CD14-positive monocyte (primary cell): ENCODE measurements at regions not wholly inside any gene's neighbourhood (a gene's known extent, or its start where the extent isn't known, plus 50 kb on each side); places are given as distances from the start of the nearest gene placed in this dataset.

Source experiments
- DNase-seq, 3 donors: peaks; one replicate each; pipeline ENCODE4 v3.0.0-alpha.2; 2011 to 2022
- H2AFZ ChIP-seq: 2 replicates; pipeline ENCODE4 v1.6.0; 2012; ENCODE audit warnings: mild to moderate bottlenecking, low read depth, low read length, inconsistent platforms; ENCODE audit not compliant: insufficient read depth, poor library complexity, severe bottlenecking
- H3K27ac ChIP-seq, 2 donors: 1 replicate in 1 of 2; 2 replicates in 1 of 2; pipeline ENCODE4 v1.5.1; 2012 to 2013; ENCODE audit warnings: low read length in 2 of 2, control low read depth in 1 of 2, inconsistent platforms in 1 of 2, low read depth in 1 of 2, mild to moderate bottlenecking in 1 of 2
- H3K27me3 ChIP-seq, 2 donors: one replicate each; pipeline versions ENCODE4 v1.6.0 to v1.6.1; 2011 to 2013; ENCODE audit warnings: low read length in 2 of 2; ENCODE audit not compliant: control insufficient read depth in 2 of 2, insufficient read depth in 2 of 2
- H3K36me3 ChIP-seq, 2 donors: replicated peaks in 1 of 2; 1 replicate in 1 of 2; 2 replicates in 1 of 2; pipeline versions ENCODE4 v1.5.1 to v1.6.1; 2012 to 2013; ENCODE audit warnings: low read length in 2 of 2, control low read depth in 1 of 2, inconsistent platforms in 1 of 2, mild to moderate bottlenecking in 1 of 2; ENCODE audit not compliant: insufficient read depth in 2 of 2, control insufficient read depth in 1 of 2
- H3K4me1 ChIP-seq, 2 donors: 1 replicate in 1 of 2; 2 replicates in 1 of 2; pipeline versions ENCODE4 v1.5.1 to v1.6.1; 2012 to 2013; ENCODE audit warnings: low read length in 2 of 2, control low read depth in 1 of 2, inconsistent platforms in 1 of 2, mild to moderate bottlenecking in 1 of 2, moderate library complexity in 1 of 2; ENCODE audit not compliant: insufficient read depth in 2 of 2, control insufficient read depth in 1 of 2
- H3K4me2 ChIP-seq: replicated peaks from 2 replicates; pipeline ENCODE3; 2012; ENCODE audit warnings: low read length, moderate library complexity, mild to moderate bottlenecking; ENCODE audit not compliant: poor library complexity, severe bottlenecking; ENCODE audit errors: extremely low read depth
- H3K4me3 ChIP-seq, 3 experiments: fragments of 200-600 bp in 1 of 3; sonication (generic) in 1 of 3; replicated peaks in 1 of 3; 1 replicate in 2 of 3; 2 replicates in 1 of 3; pipeline ENCODE4 v1.5.1; 2011 to 2013; ENCODE audit warnings: low read length in 3 of 3, mild to moderate bottlenecking in 3 of 3, control low read depth in 2 of 3, low read depth in 2 of 3, inconsistent platforms in 1 of 3, moderate library complexity in 1 of 3
- H3K79me2 ChIP-seq: 2 replicates; pipeline ENCODE4 v1.6.0; 2012; ENCODE audit warnings: mild to moderate bottlenecking, control low read depth, inconsistent platforms, low read length, moderate library complexity; ENCODE audit not compliant: insufficient read depth
- H3K9ac ChIP-seq: 2 replicates; pipeline ENCODE4 v1.6.0; 2017; ENCODE audit warnings: low read length, mild to moderate bottlenecking; ENCODE audit not compliant: insufficient read depth, poor library complexity, severe bottlenecking
- H3K9me3 ChIP-seq, 2 donors: replicated peaks in 1 of 2; 1 replicate in 1 of 2; 2 replicates in 1 of 2; pipeline versions ENCODE4 v1.5.1 to v1.6.1; 2012 to 2013; ENCODE audit warnings: low read length in 2 of 2, control low read depth in 1 of 2; ENCODE audit not compliant: control insufficient read depth in 1 of 2, insufficient read depth in 1 of 2
- H4K20me1 ChIP-seq: 2 replicates; pipeline ENCODE4 v1.6.0; 2012; ENCODE audit warnings: mild to moderate bottlenecking, low read length, control low read depth, moderate library complexity; ENCODE audit not compliant: insufficient read depth
- H3K27ac Mint-ChIP-seq, 7 donors: one replicate each; pipeline ENCODE4 v1.8.0; 2020; ENCODE audit warnings: mild to moderate bottlenecking in 7 of 7, mixed read lengths in 7 of 7, moderate library complexity in 6 of 7, inconsistent platforms in 2 of 7
- H3K27me3 Mint-ChIP-seq, 3 donors: one replicate each; pipeline ENCODE4 v1.8.0; 2021 to 2022; ENCODE audit warnings: low read depth in 3 of 3, mild to moderate bottlenecking in 3 of 3, mixed read lengths in 3 of 3, moderate library complexity in 3 of 3, inconsistent platforms in 1 of 3
- H3K36me3 Mint-ChIP-seq, 2 donors: one replicate each; pipeline ENCODE4 v1.8.0; 2020; ENCODE audit warnings: mixed read lengths in 2 of 2, inconsistent platforms in 1 of 2, mild to moderate bottlenecking in 1 of 2
- H3K4me1 Mint-ChIP-seq: one replicate; pipeline ENCODE4 v1.8.0; 2020; ENCODE audit warnings: mild to moderate bottlenecking, mixed read lengths
- H3K4me3 Mint-ChIP-seq, 2 donors: one replicate each; pipeline ENCODE4 v1.8.0; 2020; ENCODE audit warnings: mild to moderate bottlenecking in 2 of 2, mixed read lengths in 2 of 2, moderate library complexity in 1 of 2
- H3K9me3 Mint-ChIP-seq, 7 donors: one replicate each; pipeline ENCODE4 v1.8.0; 2020 to 2022; ENCODE audit warnings: mixed read lengths in 7 of 7, mild to moderate bottlenecking in 6 of 7, moderate library complexity in 6 of 7, inconsistent platforms in 2 of 7
- CTCF ChIP-seq: fragments of 200-600 bp; IDR thresholded peaks from one replicate; pipeline ENCODE4 v1.8.0; 2022; ENCODE audit warnings: antibody characterized with exemption, mild to moderate bottlenecking
- WGBS: methylation state at CpG from one replicate; pipeline ENCODE4 v1.1.5; 2013; ENCODE audit warnings: missing lambda C conversion rate; ENCODE audit not compliant: insufficient coverage; 5-methylcytosine and 5-hydroxymethylcytosine counted together
- intact Hi-C, 2 donors: fragments of 100-400 bp; cut with micrococcal nuclease; formaldehyde crosslinking; loops; one replicate each; pipeline versions ENCODE4 v1.15.0 to v1.15.1; 2023

GRCh38 chr22:49419661-49420060 is 408.0 kb downstream of the BRD1 start:
- H2AFZ ChIP-seq, result no peak overlapping the region
- no peaks in the 10 kb centered on the region for H3K27me3 ChIP-seq
- Mint-ChIP-seq H3K36me3 (no peaks in the 10 kb centered on the region), H3K9me3 (peaks cover 0 to 13% (median 3%) of the 10 kb centered on the region in 7 donors), H3K27me3 (peaks cover 2 to 14% (median 10%) of the 10 kb centered on the region in 3 donors), H3K27ac (no peak overlapping the region), H3K4me1 (peaks cover 1% of the 10 kb centered on the region), H3K4me3 (no peak overlapping the region)
- H3K4me1 ChIP-seq, result no peaks in the 10 kb centered on the region
- no peak for TF ChIP-seq CTCF
- H3K9me3 ChIP-seq, result no peaks in the 10 kb centered on the region
- H3K79me2 ChIP-seq, result no peaks in the 10 kb centered on the region
- intact Hi-C loops, result no loop called here
- H3K4me2 ChIP-seq, result no peak overlapping the region
- no peaks in the 10 kb centered on the region for H3K36me3 ChIP-seq
- no peaks in the 10 kb centered on the region for H4K20me1 ChIP-seq
- WGBS, result 92% methylated on average over 2 of the region's 6 CpGs
- H3K9ac ChIP-seq, result no peak overlapping the region
- no peak overlapping the region for H3K4me3 ChIP-seq
- H3K27ac ChIP-seq, result no peak overlapping the region
- no peak for DNase-seq

- WGBS, result 91% methylated on average over 8 of the region's 12 CpGs
- H3K4me2 ChIP-seq, result no peak overlapping the region
- no peak for DNase-seq
- Mint-ChIP-seq H3K27me3 (peaks cover 2 to 11% (median 10%) of the 10 kb centered on the region in 3 donors), H3K9me3 (peaks cover 0 to 11% (median 3%) of the 10 kb centered on the region in 7 donors), H3K27ac (peak overlapping the region in 1 of 7 donors; percentile 18), H3K4me3 (no peak overlapping the region), H3K4me1 (no peaks in the 10 kb centered on the region), H3K36me3 (no peaks in the 10 kb centered on the region)
- intact Hi-C loops, result no loop called here
- no peak for TF ChIP-seq CTCF
- H2AFZ ChIP-seq, result no peak overlapping the region
- no peaks in the 10 kb centered on the region for H3K4me1 ChIP-seq
- no peaks in the 10 kb centered on the region for H4K20me1 ChIP-seq
- no peak overlapping the region for H3K27ac ChIP-seq
- no peak overlapping the region for H3K4me3 ChIP-seq
- no peaks in the 10 kb centered on the region for H3K27me3 ChIP-seq
- no peak overlapping the region for H3K9ac ChIP-seq
- H3K79me2 ChIP-seq, result no peaks in the 10 kb centered on the region
- no peaks in the 10 kb centered on the region for H3K36me3 ChIP-seq
- no peaks in the 10 kb centered on the region for H3K9me3 ChIP-seq
Observed at GRCh38 chr22:49418943-49419342, 408.7 kb downstream of the BRD1 start.
